Neuron (in vitro differentiated cells): ENCODE measurements at regions not wholly inside any gene's neighbourhood (a gene's known extent, or its start where the extent isn't known, plus 50 kb on each side); places are given as distances from the start of the nearest gene placed in this dataset.
"Not testable (repeated sequence)": the region's sequence is repeated elsewhere in the genome, so short reads cannot be mapped to it uniquely, and the experiment has no call there.

Experiments used
- H2AFZ ChIP-seq: one replicate; pipeline ENCODE4 v1.6.1; 2013; ENCODE audit warnings: low read depth, mild to moderate bottlenecking, inconsistent platforms, low read length, moderate library complexity
- H3K27me3 ChIP-seq: one replicate; pipeline ENCODE4 v1.6.1; 2013; ENCODE audit warnings: low read length; ENCODE audit not compliant: insufficient read depth
- H3K36me3 ChIP-seq: one replicate; pipeline ENCODE4 v1.6.1; 2013; ENCODE audit warnings: low read length; ENCODE audit not compliant: insufficient read depth
- H3K4me1 ChIP-seq: one replicate; pipeline ENCODE4 v1.6.1; 2013; ENCODE audit warnings: low read length; ENCODE audit not compliant: insufficient read depth
- H3K4me3 ChIP-seq: 2 replicates; pipeline ENCODE4 v1.5.1; 2013; ENCODE audit warnings: mild to moderate bottlenecking, low read length, moderate library complexity
- H3K9me3 ChIP-seq: one replicate; pipeline ENCODE4 v1.6.1; 2013; ENCODE audit warnings: low read length

- Histone ChIP-seq H3K9me3 (peaks cover 2% of the 10 kb centered on the region), H3K4me1 (no peaks in the 10 kb centered on the region), H3K27me3 (no peaks in the 10 kb centered on the region), H3K4me3 (no peak overlapping the region), H2AFZ (no peak overlapping the region), H3K36me3 (no peaks in the 10 kb centered on the region)
These were observed 669.0 kb downstream of the RWDD3 start for GRCh38 chr1:95903060-95903459.

GRCh38 chr1:95905818-95906395 is 671.9 kb downstream of the RWDD3 start:
- H3K27me3 ChIP-seq = no peaks in the 10 kb centered on the region
- no peaks in the 10 kb centered on the region for H3K4me1 ChIP-seq

DNA sequence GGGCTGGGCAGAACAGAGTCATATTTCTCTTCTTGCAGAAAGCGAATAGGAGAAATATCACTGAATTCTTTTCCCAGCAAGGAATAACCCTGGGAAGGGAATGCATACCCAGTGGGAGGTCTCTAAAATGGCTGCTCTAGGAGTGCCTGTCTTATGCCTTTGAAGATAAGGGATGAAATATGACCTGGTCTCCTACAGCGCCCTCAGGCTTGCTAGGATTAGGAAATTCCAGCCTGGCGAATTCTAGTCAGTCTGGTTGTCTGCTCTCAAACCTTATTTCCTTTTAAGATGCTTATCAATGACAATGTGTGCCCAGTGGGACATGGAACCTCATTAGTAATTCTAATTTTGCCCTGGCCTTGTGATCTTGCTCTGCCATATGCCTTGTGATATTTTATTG is 677.7 kb downstream of the RWDD3 start:
- H3K4me3 ChIP-seq, H3K4me1 ChIP-seq, H3K27me3 ChIP-seq, H3K36me3 ChIP-seq, H2AFZ ChIP-seq, H3K9me3 ChIP-seq: not testable (repeated sequence)

More at GRCh38 chr1:95905818-95906395, 671.9 kb downstream of the RWDD3 start:
- Histone ChIP-seq H3K36me3 (no peaks in the 10 kb centered on the region), H3K4me3 (no peak overlapping the region), H2AFZ (no peak overlapping the region), H3K9me3 (no peaks in the 10 kb centered on the region)

- Histone ChIP-seq H3K4me1 (no peaks in the 10 kb centered on the region), H3K4me3 (no peak overlapping the region), H3K9me3 (no peaks in the 10 kb centered on the region), H3K36me3 (no peaks in the 10 kb centered on the region), H2AFZ (no peak overlapping the region), H3K27me3 (no peaks in the 10 kb centered on the region)
These were observed 682.6 kb downstream of the RWDD3 start for GRCh38 chr1:95916616-95917015.

GRCh38 chr1:95924684-95925083 is 690.7 kb downstream of the RWDD3 start:
- no peak overlapping the region for H2AFZ ChIP-seq
- no peaks in the 10 kb centered on the region for H3K36me3 ChIP-seq
- no peak overlapping the region for H3K4me3 ChIP-seq
- no peaks in the 10 kb centered on the region for H3K4me1 ChIP-seq
- H3K27me3 ChIP-seq = no peaks in the 10 kb centered on the region
- H3K9me3 ChIP-seq = no peaks in the 10 kb centered on the region

DNA sequence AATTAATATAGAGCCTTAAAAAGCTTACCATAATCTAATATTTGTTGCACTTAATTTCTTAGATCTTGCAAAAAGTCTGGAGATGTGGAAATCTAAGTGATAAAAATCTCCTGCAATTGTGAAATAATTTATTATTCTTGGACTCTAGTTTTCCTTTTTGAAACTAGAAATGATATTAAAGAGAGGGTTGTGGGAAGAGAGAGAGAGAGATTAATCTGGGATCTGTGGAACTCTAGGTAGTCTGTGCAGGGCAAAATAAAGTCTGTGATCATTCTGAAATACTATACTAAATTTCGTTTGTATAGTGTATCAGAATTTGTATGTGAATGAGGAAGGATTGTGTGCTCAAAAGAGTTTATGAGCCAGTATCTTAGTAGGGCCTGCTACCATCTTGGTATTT is 692.3 kb downstream of the RWDD3 start:
- Histone ChIP-seq H3K4me1 (no peaks in the 10 kb centered on the region), H2AFZ (no peak overlapping the region), H3K4me3 (no peak overlapping the region), H3K27me3 (no peaks in the 10 kb centered on the region), H3K9me3 (no peaks in the 10 kb centered on the region), H3K36me3 (no peaks in the 10 kb centered on the region)

GRCh38 chr1:95927061-95927460 is 693.1 kb downstream of the RWDD3 start:
- Histone ChIP-seq H3K4me1 (no peaks in the 10 kb centered on the region), H3K36me3 (no peaks in the 10 kb centered on the region), H3K4me3 (no peak overlapping the region), H3K9me3 (no peaks in the 10 kb centered on the region), H3K27me3 (no peaks in the 10 kb centered on the region), H2AFZ (no peak overlapping the region)

GRCh38 chr1:95935719-95936118 is 701.7 kb downstream of the RWDD3 start:
- Histone ChIP-seq H3K27me3 (no peaks in the 10 kb centered on the region), H2AFZ (no peak overlapping the region), H3K36me3 (no peaks in the 10 kb centered on the region), H3K4me3 (no peak overlapping the region), H3K9me3 (no peaks in the 10 kb centered on the region), H3K4me1 (no peaks in the 10 kb centered on the region)

GRCh38 chr1:95941121-95941798 is 707.2 kb downstream of the RWDD3 start:
- H3K4me1 ChIP-seq = no peaks in the 10 kb centered on the region
- H3K27me3 ChIP-seq = no peaks in the 10 kb centered on the region
- no peaks in the 10 kb centered on the region for H3K9me3 ChIP-seq
- H2AFZ ChIP-seq = no peak overlapping the region
- H3K36me3 ChIP-seq = no peaks in the 10 kb centered on the region
- no peak overlapping the region for H3K4me3 ChIP-seq

DNA sequence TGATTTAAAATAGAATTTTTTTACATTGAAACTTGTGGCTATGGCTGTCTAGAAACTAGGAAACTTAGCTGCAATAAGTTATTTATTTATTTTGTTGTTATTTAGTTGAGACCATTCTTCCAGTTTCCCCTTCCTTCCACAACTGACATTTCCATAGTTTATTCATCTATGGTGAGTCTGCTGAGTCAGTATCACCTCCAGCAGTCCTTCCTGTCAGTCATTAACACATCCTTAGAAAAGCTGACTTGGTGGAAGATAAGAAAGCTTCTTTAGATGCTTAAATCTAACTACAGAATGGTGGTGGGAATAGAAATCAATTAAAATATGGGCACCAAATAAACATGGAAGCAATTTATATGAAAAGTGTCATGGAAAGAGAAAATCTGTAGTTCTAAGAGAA is 714.0 kb downstream of the RWDD3 start:
- Histone ChIP-seq H3K4me3 (no peak overlapping the region), H3K4me1 (no peaks in the 10 kb centered on the region), H3K27me3 (no peaks in the 10 kb centered on the region), H3K36me3 (no peaks in the 10 kb centered on the region), H2AFZ (no peak overlapping the region), H3K9me3 (no peaks in the 10 kb centered on the region)

- Histone ChIP-seq H3K4me1 (peaks cover 12% of the 10 kb centered on the region), H2AFZ (no peak overlapping the region), H3K27me3 (no peaks in the 10 kb centered on the region), H3K9me3 (no peaks in the 10 kb centered on the region), H3K36me3 (no peaks in the 10 kb centered on the region), H3K4me3 (no peak overlapping the region)
These were observed 717.5 kb downstream of the RWDD3 start for GRCh38 chr1:95951371-95952102.

- no peak overlapping the region for H3K4me3 ChIP-seq
- H3K9me3 ChIP-seq = no peaks in the 10 kb centered on the region
- H3K27me3 ChIP-seq = no peaks in the 10 kb centered on the region
- no peaks in the 10 kb centered on the region for H3K36me3 ChIP-seq
- H3K4me1 ChIP-seq = peaks cover 12% of the 10 kb centered on the region
- H2AFZ ChIP-seq = no peak overlapping the region
These were observed 719.0 kb downstream of the RWDD3 start for GRCh38 chr1:95953015-95953414.

- H3K4me3 ChIP-seq = no peak overlapping the region
- no peaks in the 10 kb centered on the region for H3K36me3 ChIP-seq
- H2AFZ ChIP-seq = no peak overlapping the region
- H3K4me1 ChIP-seq = peaks cover 12% of the 10 kb centered on the region
- no peaks in the 10 kb centered on the region for H3K9me3 ChIP-seq
- no peaks in the 10 kb centered on the region for H3K27me3 ChIP-seq
These were observed 720.6 kb downstream of the RWDD3 start for GRCh38 chr1:95954585-95954984.
